HG02885 (cell line): ENCODE measurements at regions not wholly inside any gene's neighbourhood (a gene's known extent, or its start where the extent isn't known, plus 50 kb on each side); places are given as distances from the start of the nearest gene placed in this dataset.
"Not testable (repeated sequence)": the region's sequence is repeated elsewhere in the genome, so short reads cannot be mapped to it uniquely, and the experiment has no call there.

Experiments
- ATAC-seq: cut with Tn5 transposase; IDR thresholded peaks from one replicate; pipeline ENCODE4 v1.9.1; 2021; ENCODE audit warnings: mild to moderate bottlenecking; ENCODE audit not compliant: unreplicated experiment, poor library complexity

GRCh38 chr1:219733511-219734174, 120.7 kb upstream of the ZC3H11B start:
- ATAC-seq = no peak

DNA sequence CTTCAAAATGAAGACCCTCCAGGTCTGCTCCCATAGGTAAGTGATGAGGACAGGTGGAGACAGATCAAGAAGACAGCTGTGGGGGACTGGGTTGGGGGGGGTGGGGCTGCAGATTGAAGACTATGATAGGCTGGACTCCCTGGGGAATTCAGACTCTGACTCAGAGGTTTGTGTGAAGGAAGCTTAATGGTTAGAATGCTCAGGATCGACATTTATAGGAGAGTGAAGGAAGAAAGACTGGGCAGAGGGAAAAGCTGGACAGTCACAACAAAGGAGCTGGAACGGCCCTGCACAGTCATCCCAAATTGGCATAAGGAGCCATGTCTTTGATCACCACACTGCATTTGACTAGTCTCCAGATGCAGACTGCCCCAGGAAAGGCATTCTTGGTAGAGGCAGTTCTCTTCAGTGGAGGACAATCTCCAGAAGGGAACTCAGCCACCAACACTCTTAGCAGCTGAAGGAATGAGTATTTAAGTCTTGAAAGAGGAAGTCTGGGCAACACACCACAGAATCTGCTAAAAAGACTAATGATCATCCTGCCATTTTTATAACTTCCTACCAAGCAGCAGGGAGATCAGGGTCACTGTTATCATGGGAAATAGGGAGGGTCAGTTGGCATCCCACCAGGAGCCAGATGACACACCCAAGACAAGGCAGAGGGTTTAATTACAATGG, 120.0 kb upstream of the ZC3H11B start:
- ATAC-seq = no peak

- ATAC-seq = no peak
These were observed 118.9 kb upstream of the ZC3H11B start for GRCh38 chr1:219731771-219732170.

DNA sequence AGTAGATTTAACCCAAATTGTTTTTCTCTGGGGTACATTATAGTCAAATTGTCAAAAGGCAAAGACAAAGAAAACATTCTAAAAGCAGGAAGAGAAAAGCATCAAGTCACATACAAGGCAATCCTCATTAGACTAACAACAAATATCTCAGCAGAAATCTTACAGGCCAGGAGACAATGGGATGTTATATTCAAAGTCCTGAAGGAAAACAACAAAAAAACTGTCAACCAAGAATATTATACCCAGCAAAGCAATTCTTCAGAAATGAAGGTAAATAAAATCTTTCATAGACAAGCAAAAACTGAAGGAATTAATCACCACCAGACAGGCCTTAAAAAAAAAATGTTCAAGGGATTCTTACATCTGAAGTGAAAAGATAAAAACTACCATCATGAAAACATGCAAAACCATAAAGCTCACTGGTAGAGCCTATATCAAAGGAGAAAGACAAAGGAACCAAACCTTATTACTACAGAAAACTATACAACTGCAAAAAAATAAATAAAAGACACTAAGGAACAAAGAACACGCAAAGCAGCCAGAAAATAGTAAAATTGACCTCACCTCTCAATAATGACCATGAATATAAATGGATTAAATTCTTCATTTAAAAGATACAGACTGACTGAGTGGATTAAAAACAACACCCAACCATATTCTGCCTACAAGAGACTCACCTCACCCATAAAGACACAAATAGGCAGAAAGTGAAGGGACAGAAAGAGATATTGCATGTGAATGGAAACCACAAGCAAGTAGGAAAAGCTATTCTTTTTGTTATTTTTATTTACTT, 113.8 kb upstream of the ZC3H11B start:
- no peak for ATAC-seq

DNA sequence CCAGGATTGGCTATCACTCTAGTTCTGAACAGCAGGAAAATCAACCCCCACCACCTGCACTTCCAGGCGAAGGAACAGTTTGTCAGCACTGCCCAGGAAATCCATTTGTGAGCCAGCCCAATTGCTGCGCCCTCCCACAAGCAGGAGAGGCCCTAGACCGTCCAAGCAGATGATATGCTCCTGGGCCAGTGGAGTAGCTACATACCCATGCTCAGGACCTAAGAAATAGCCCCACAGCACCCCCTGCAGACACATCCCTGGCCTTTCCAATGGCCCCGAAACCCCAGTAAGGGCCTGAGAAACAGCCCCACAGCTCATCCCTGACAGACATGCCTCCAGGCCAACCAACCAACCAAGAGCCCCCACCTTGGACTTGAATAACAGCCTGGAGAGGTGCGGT, 111.5 kb upstream of the ZC3H11B start:
- ATAC-seq = no peak

DNA sequence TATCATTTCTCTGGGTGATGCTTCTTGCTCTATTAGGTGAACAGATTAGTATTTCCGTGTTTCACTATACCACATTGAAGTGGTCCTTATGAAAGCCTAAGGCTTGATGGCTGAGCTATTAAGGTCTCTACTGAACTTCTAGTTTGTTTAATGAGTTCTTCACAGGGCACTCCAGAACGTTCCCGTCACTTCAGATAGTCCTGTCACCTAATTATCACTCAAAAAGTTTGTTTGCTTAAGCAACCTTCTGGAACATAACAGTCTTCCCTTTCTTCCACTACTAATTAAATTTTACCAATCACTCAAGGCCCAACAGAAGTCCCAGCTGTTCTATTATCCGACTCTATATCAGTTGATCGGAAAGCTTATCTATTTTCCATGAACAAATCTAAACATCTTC, 104.6 kb upstream of the ZC3H11B start:
- ATAC-seq = no peak

GRCh38 chr1:219716611-219717114, 103.8 kb upstream of the ZC3H11B start:
- no peak for ATAC-seq

GRCh38 chr1:219713981-219714381, 101.1 kb upstream of the ZC3H11B start:
- no peak for ATAC-seq

DNA sequence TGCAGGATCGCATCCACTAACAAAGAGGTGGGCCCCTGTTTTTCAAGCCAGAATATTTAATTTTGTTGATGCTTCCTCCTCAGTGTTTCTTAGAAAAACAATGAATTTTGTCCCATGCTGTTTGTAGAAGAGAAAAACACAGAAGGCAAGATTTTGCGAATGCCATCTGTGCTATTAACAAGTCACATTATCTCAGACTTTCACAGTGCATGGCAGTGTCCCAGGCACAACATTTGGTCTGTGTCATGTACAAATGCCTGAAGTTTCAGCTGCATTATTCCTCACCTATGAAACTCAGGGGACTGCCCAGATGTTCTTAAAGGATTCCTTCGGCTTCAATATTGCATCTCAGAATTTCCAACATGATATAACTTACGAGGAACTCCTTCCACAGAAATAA, 99.6 kb upstream of the ZC3H11B start:
- ATAC-seq = no peak

GRCh38 chr1:219710529-219711194, 97.8 kb upstream of the ZC3H11B start:
- no peak for ATAC-seq

DNA sequence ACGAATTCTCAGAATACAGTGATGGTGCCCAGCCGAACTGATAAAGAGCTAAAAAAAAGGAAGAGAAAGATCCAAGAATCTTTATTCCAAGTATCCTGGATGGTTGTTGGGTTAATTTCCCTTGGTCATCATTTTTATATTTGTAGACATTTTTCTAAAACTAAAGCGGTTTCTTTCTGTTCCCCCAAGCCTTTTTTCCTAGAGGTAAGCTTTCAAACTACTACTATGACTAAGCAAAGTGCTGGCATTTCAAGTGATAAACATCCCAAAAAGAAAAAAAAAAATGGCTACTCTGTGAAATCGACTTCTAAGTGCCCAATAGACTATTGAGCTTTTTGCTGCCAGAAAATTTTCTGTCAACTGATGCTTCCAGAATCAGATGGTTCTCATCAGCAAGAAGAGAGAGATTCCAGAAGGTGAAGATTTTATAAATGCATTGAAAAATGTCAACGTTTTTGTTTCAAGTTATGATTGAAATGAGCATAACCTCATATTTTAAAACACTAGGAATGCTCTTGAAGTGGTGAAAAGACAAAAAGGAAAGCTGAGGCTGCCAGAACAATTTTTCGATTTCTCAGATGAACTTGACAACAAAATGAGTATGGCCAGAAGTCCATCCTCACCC, 96.1 kb upstream of the ZC3H11B start:
- ATAC-seq = no peak

- not testable (repeated sequence) for ATAC-seq
These were observed 95.0 kb upstream of the ZC3H11B start for GRCh38 chr1:219707885-219708284.

GRCh38 chr1:219704331-219704730, 91.4 kb upstream of the ZC3H11B start:
- not testable (repeated sequence) for ATAC-seq

DNA sequence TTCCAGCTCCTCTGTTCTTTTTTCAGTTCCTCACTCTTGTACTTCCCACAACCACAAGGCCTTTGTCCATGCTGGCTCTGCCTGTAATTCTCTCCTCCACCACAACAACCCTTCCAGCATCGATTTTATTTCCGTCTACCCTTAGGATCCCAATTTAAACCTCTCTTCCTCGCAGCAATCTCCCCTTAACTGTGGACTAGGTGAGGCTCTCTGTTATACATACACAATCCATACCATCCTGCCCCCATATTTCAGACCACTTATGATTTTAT, 90.4 kb upstream of the ZC3H11B start:
- ATAC-seq = no peak

- ATAC-seq = no peak
These were observed 88.6 kb upstream of the ZC3H11B start for GRCh38 chr1:219701476-219701875.

DNA sequence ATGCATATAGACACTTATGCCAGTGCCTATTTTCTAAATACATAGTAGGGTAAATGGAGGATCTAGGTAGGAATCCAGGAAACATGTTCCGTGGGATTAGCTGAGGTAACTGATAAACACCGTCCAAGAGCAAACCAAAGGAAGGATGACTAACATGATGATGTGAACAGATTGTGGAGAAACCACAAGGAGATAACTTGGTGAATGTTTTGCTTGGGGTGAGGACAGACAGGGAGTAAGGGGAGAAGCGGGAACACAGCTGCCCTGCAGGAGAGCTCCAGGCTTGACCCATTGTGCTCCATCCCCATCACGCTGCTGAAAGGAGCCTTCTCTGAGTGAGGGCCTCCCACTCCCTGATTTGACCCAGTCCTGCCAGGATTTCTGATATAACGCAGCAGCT, 87.0 kb upstream of the ZC3H11B start:
- no peak for ATAC-seq

DNA sequence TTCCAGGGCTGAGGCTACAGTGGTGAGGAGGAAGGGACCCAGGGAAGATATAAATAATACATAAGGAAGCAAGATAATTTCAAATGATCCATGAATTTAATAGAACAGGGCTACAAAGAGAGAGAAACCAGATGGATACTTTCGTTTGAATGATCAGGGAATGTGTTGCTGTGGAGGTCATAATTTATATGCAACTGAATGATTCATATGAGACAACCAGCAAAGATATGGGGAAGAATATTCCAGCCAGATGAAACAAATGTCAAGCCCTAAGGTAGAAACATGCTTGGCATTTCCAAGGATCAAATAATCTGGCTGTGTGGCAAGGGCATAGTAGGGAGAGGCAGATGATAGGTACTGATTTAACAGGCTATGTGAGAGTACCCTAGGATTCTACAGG, 84.8 kb upstream of the ZC3H11B start:
- ATAC-seq = no peak

- ATAC-seq = no peak
These were observed 80.1 kb upstream of the ZC3H11B start for GRCh38 chr1:219692981-219693380.

DNA sequence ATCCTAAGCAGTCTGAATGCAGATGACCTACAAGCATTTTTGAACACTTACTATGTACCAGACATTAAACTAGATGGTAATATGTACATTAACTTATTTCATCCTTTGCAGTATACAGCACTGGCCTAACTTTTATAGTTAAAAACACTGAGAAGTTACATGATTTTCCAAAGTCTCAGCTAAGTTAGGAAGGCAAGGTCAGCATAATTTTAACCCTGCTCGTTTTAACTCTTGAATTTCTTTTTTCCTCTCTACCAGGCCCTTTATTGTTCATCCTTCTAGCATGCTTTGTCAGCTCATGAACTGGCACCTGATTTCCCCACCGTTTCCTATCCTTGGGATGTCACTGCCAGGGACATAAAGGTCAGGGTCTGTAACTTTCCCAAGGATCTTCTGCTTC, 76.9 kb upstream of the ZC3H11B start:
- ATAC-seq = no peak

DNA sequence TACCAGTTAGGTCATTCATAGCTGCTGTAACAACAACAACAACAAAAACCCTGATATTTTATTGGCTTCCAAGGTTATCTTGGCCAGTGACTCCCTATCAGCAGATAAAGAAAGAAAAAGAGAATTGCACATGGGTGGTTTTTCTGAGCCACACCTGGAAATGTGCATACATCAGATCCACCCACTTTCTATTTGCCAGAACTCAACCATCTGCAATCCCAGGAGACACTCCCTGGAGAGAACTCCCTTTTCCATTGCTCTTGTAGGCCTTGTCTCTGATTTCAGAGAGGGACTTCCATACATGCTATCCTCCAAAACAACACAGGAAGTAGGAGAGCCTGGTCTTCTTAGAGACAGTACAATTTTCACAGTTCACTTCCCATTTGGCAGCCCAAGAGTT, 74.9 kb upstream of the ZC3H11B start:
- ATAC-seq = no peak

GRCh38 chr1:219686171-219686570, 73.3 kb upstream of the ZC3H11B start:
- no peak for ATAC-seq
